ENCODE measurements at regions not wholly inside any gene's neighbourhood (a gene's known extent, or its start where the extent isn't known, plus 50 kb on each side); places are given as distances from the start of the nearest gene placed in this dataset.

DNA sequence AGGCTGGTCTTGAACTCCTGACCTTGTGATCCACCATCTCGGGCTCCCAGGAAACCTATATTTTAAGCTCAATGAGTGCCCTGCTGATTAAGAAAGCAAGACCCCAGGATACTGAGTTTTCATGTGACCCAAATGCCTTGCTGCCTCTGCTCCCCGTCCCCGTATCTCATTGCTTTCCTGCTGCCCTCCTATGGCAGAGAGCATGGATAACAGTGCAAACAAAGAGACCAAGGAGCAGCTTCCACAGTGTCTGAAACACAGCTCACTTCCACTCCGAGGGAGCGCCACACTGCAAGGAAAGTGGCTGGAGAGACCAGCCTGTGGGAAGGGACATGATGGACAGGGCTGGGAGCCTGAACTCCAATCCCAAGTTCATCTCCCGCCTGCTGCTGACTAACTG, 246.8 kb downstream of the TMEM182 start:
- Mint-ChIP-seq H3K4me3 (ENCODE audit: unreplicated experiment) (no peak overlapping the region), H3K4me1 (ENCODE audit: low read depth, unreplicated experiment) (peaks cover 17% of the 10 kb centered on the region), H3K36me3 (ENCODE audit: unreplicated experiment) (no peaks in the 10 kb centered on the region), H3K27me3 (ENCODE audit: unreplicated experiment) (no peaks in the 10 kb centered on the region), H3K9me3 (ENCODE audit: unreplicated experiment) (peaks cover 4% of the 10 kb centered on the region), H3K27ac (ENCODE audit: unreplicated experiment) (no peak overlapping the region)
- DNase-seq, result no peak
- TF ChIP-seq, protein P1, sequence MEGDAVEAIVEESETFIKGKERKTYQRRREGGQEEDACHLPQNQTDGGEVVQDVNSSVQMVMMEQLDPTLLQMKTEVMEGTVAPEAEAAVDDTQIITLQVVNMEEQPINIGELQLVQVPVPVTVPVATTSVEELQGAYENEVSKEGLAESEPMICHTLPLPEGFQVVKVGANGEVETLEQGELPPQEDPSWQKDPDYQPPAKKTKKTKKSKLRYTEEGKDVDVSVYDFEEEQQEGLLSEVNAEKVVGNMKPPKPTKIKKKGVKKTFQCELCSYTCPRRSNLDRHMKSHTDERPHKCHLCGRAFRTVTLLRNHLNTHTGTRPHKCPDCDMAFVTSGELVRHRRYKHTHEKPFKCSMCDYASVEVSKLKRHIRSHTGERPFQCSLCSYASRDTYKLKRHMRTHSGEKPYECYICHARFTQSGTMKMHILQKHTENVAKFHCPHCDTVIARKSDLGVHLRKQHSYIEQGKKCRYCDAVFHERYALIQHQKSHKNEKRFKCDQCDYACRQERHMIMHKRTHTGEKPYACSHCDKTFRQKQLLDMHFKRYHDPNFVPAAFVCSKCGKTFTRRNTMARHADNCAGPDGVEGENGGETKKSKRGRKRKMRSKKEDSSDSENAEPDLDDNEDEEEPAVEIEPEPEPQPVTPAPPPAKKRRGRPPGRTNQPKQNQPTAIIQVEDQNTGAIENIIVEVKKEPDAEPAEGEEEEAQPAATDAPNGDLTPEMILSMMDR (IDR thresholded peaks at IDR 0.05; ENCODE audit: partially characterized antibody, unreplicated experiment), result no peak

DNA sequence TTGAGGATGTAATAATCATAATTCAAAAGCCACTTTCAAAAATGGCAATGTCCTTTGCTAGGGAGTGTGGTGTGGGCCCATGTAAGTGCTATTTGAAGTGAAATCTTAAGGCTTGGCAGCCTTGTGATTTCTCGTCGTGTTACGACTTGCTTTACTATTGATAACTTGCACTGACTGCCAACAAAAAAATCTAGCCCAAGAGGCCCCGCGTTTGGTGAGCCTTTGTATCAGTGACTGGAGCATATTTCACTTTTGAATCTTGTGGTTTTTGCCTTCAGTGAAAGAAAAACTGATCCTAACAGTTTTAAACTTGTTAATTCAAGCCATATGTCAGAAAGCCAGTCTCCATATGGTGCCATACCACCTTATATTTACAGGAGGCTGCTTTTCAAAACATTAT, 248.0 kb downstream of the TMEM182 start:
- Mint-ChIP-seq H3K9me3 (ENCODE audit: unreplicated experiment) (peaks cover 4% of the 10 kb centered on the region), H3K36me3 (ENCODE audit: unreplicated experiment) (no peaks in the 10 kb centered on the region), H3K4me1 (ENCODE audit: low read depth, unreplicated experiment) (peaks cover 17% of the 10 kb centered on the region), H3K27me3 (ENCODE audit: unreplicated experiment) (no peaks in the 10 kb centered on the region), H3K27ac (ENCODE audit: unreplicated experiment) (no peak overlapping the region), H3K4me3 (ENCODE audit: unreplicated experiment) (peak overlapping the region; percentile 6)
- TF ChIP-seq, protein P1 (IDR thresholded peaks at IDR 0.05; ENCODE audit: partially characterized antibody, unreplicated experiment), result no peak
- DNase-seq, result no peak

DNA sequence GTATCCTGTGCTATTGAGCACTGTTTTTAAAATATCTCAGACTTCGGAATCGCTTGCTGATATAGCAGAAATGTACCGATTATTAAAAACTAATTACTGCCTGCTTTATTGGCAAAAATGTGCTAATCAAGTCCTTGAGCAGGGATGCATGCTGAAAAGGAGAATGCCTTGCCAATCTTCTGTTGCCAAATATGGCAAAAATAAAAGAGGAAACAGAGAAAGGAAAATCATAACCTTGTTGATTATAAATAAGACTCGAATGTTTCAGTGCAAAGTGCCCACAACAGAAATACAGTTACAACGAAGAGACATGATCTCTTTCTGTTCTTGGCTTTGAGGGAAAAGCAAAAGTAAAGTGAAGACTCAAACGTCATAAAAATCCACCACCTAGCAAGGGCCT, 248.5 kb downstream of the TMEM182 start:
- Mint-ChIP-seq H3K4me1 (ENCODE audit: low read depth, unreplicated experiment) (peaks cover 17% of the 10 kb centered on the region), H3K27me3 (ENCODE audit: unreplicated experiment) (no peaks in the 10 kb centered on the region)

GRCh38 chr2:103010751-103011150, 248.9 kb downstream of the TMEM182 start:
- Mint-ChIP-seq H3K27ac (ENCODE audit: unreplicated experiment) (peak overlapping the region; percentile 53), H3K36me3 (ENCODE audit: unreplicated experiment) (no peaks in the 10 kb centered on the region), H3K9me3 (ENCODE audit: unreplicated experiment) (peaks cover 4% of the 10 kb centered on the region), H3K27me3 (ENCODE audit: unreplicated experiment) (no peaks in the 10 kb centered on the region), H3K4me3 (ENCODE audit: unreplicated experiment) (no peak overlapping the region), H3K4me1 (ENCODE audit: low read depth, unreplicated experiment) (peaks cover 17% of the 10 kb centered on the region)
- TF ChIP-seq, protein P1 (IDR thresholded peaks at IDR 0.05; ENCODE audit: partially characterized antibody, unreplicated experiment), result no peak
- DNase-seq, result no peak

More for the DNA sequence above, 248.5 kb downstream of the TMEM182 start:
- peak overlapping the region; percentile 53 for H3K27ac Mint-ChIP-seq (ENCODE audit: unreplicated experiment)
- H3K9me3 Mint-ChIP-seq (ENCODE audit: unreplicated experiment), result peaks cover 4% of the 10 kb centered on the region
- H3K36me3 Mint-ChIP-seq (ENCODE audit: unreplicated experiment), result no peaks in the 10 kb centered on the region
- DNase-seq, result no peak
- no peak overlapping the region for H3K4me3 Mint-ChIP-seq (ENCODE audit: unreplicated experiment)
- TF ChIP-seq, protein P1 (IDR thresholded peaks at IDR 0.05; ENCODE audit: partially characterized antibody, unreplicated experiment), result no peak

- DNase-seq, result no peak
- no peak overlapping the region for H3K4me3 Mint-ChIP-seq (ENCODE audit: unreplicated experiment)
- peaks cover 4% of the 10 kb centered on the region for H3K9me3 Mint-ChIP-seq (ENCODE audit: unreplicated experiment)
- H3K4me1 Mint-ChIP-seq (ENCODE audit: low read depth, unreplicated experiment), result peaks cover 17% of the 10 kb centered on the region
- no peaks in the 10 kb centered on the region for H3K27me3 Mint-ChIP-seq (ENCODE audit: unreplicated experiment)
- H3K36me3 Mint-ChIP-seq (ENCODE audit: unreplicated experiment), result no peaks in the 10 kb centered on the region
- no peak overlapping the region for H3K27ac Mint-ChIP-seq (ENCODE audit: unreplicated experiment)
- TF ChIP-seq, protein P1 (IDR thresholded peaks at IDR 0.05; ENCODE audit: partially characterized antibody, unreplicated experiment), result no peak
Measured at GRCh38 chr2:103012590-103012989, 250.8 kb downstream of the TMEM182 start.
